ENCODE measurements at regions not wholly inside any gene's neighbourhood (a gene's known extent, or its start where the extent isn't known, plus 50 kb on each side); places are given as distances from the start of the nearest gene placed in this dataset.
A peak's percentile ranks its signal among the peaks of the same experiment; 100 is the strongest.

- peak; percentile 48 for DNase-seq
Measured at GRCh38 chr6:134520181-134521115, 202.5 kb upstream of the SGK1 start.

GRCh38 chr6:134519465-134519864, 201.6 kb upstream of the SGK1 start:
- DNase-seq: peak; percentile 57

DNA sequence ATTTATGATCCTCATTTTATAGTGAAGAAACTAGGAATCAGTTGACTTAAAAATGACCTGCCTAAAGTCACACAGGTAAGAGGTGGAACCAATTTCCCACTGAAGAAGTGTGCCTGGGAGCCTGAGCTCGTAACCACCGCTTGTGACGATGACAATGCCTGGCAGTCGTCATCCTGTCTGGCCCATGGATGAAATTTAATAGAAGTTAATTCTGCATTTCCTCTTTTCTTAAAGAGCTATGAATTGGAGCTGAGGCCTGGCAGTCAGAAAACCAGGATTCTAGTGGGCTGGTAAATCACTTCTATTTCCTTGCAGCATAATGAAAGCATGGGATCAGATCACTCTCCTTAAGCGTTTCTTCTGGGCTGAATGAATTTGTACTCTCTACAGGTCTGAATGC, 200.0 kb upstream of the SGK1 start:
- DNase-seq: peak; percentile 40

GRCh38 chr6:134517145-134517658, 199.3 kb upstream of the SGK1 start:
- peak; percentile 85 for DNase-seq

DNA sequence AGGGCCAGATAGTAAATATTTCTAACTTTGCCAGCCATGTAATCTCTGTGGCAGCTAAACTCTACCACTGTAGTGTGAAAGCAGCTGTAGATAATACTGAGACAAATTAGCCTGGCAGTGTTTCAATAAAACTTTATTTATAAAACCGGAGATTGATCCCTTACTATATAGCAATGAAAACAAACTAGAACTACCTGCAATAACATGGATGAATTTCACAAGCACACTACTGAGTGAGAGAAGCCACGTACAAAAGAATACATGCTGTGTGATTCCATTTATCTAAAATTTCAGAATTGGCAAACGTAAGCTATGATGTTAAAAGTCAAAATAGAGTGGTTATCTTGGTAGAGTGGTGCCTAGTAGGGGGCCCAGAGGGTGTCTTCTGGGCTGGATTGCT, 198.7 kb upstream of the SGK1 start:
- DNase-seq: no peak

- no peak for DNase-seq
Measured at GRCh38 chr6:134515986-134516385, 198.1 kb upstream of the SGK1 start.

DNA sequence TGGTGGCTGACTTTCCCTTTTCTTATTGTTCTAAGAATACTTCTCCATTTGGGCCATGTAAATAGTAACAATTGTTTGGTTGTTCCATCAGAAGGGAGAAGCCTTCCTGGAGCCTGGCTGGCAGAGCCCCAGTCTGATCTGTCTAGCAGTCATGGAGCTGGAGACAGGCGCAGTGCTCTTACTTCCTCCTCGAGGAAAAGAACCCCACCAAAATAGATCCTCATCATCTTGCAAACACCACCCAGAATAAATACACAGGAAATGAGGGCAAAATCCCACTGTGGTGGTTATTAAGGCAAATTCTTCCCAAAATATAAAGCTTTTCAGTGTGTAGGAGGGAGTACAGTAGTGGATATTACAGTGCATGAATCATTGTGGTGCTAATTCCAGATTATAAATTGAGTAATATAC, 195.1 kb upstream of the SGK1 start:
- DNase-seq: peak; percentile 47

GRCh38 chr6:134511984-134512683, 194.2 kb upstream of the SGK1 start:
- DNase-seq: no peak

DNA sequence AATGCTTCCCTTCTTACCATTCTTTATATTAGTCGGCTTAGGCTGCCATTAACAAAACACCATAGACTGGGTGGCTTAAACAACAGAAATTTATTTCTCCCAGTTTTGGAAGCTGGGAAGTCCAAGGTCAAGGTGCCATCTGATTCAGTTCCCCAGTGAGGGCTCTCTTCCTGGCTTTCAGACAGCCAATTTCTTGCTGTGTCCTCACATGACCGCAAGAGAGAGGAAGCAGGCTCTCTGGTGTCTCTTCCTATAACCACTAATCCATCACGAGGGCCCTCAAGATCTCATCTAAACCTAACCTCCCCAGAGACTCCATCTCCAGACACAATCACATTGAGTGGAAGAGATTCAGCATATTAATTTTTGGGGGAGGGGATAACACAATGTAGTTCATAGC, 193.0 kb upstream of the SGK1 start:
- DNase-seq: no peak

DNA sequence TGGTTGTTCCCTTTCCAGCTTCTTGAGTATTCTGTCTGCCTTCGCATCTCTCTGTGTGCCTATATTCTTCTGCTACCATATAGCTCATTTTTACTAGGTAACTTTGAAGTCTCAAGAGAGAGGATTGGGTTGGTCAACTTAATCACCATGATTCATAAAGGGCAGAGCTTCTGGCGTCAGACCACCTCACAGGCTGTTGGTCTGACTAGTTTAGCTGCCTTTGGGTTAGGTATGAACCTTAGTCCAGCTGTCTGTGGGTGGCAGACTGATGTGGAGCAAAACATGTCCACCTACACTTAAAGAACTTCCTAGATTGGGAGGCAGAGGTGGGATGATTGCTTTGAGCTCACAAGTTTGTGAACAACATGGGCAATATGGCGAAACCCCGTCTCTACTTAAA, 192.2 kb upstream of the SGK1 start:
- DNase-seq: no peak

GRCh38 chr6:134508862-134509498, 191.1 kb upstream of the SGK1 start:
- no peak for DNase-seq

DNA sequence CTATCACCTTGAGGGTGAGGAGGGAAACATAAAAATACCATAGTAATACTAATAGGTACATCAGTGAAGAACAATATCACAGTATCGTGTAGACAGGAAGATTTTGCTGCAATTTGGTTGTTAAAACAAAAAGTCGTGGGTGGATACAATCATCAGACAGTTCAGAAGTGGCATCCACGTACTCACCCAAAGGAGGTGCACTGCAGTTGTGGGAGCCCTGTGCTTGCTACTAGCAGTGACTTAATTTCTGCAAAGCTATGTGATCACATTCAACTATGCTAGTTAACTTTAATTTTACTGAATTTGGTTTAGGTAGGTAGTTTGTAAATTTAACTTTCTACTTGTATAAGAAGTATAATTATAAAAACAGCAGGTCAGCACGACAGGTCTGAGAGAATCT, 188.2 kb upstream of the SGK1 start:
- no peak for DNase-seq

- no peak for DNase-seq
Measured at GRCh38 chr6:134503585-134504281, 185.8 kb upstream of the SGK1 start.

- no peak for DNase-seq
Measured at GRCh38 chr6:134502614-134503549, 185.0 kb upstream of the SGK1 start.

- no peak for DNase-seq
Measured at GRCh38 chr6:134495890-134496248, 178.0 kb upstream of the SGK1 start.

DNA sequence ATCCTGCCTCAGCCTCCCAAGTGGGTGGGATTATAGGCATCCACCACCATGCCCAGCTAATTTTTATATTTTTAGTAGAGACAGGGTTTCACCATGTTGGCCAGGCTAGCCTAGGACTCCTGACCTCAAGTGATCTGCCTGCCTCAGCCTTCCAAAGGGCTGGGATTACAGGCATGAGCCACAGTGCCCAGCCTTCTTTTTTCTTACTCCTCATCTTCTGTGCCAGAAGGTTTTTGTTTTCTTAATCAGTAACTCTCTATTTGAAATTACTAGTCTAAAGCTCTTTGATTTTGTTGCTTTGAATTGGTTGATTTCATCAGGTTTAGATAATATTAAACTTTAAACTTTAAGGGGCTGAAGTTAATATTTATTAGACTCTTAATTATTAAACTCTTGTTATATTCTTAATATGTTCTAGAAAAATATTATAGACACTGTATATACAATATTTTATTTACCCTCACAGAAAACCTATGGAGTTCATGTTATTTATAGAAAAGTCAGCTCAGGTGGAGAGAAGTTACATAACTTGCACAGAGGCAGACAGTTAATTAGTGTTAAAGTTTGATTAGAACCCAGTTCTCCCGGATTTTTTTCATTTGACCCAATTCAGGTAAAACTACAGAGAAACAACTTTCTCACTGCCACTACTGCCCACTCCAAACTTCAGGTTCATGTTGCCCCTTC, 177.4 kb upstream of the SGK1 start:
- no peak for DNase-seq

DNA sequence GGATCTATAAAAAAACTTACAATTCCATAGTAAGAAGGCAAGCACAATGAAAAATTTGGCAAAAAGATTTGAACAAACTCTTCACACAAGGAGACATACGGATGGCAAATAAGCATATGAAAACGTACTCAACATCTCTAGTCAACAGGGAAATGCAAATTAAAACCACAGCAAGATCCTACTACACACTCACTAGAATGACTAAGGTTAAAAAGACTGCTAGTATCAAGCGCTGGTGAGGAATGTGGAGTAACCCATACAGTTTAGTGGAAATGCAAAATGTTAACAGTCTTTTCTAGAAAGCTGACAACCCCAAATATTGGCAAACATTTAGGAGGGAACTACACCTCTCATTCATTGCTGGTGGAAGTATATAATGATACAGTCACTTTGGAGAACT, 175.9 kb upstream of the SGK1 start:
- DNase-seq: no peak

GRCh38 chr6:134491477-134491876, 173.6 kb upstream of the SGK1 start:
- no peak for DNase-seq

DNA sequence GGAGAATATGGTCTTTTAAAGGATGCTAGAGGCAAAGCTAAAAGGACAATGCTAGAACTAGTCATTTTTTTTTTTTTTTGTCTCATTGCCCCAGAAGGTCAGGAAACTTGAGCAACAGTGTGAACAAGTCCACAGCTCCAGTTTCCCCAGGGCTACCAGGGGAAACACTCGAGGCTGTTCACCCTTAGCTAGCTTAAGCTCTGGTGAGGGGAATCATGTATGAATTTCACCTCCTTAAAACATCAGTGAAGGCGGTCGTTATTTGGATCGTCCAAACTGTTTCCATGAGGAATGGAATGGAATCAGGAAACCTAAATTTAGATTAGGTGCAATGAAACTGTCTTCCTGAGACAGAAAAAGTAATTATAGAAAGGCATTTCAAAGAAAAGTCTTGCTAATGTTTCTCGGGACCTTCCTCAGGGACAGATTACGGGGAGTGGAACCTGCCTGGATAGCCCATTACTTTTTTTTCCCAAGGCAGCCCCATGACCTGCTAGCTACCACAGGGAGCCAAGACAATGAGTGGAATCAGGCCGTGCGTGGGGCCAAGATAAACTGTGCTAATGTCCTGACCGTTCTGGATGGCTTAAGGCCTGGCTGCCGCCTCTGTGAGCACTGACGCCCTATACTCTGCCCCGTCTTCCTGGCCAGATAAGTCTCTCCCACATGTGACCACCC, 164.8 kb upstream of the SGK1 start:
- peak; percentile 28 for DNase-seq

- DNase-seq: no peak
Measured at GRCh38 chr6:134481966-134482365, 164.1 kb upstream of the SGK1 start.

DNA sequence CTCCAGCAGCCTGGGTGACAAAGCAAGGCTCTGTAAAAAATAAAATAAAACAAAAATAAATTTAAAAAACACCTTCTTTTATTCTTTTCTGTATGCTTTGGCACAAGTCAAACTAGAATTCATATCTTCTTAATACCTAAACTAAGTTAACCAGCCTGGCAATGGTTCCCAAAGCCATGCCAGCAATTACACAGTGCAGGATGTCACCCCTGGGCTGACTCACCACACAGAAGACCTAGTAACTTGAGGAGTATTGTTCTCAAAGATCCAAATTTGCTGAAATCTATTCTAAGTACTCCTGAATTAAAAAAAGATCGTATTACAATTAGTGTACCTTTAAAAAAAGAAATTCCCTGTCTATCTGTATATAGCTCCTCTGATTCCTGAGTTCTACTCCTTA, 162.7 kb upstream of the SGK1 start:
- no peak for DNase-seq

Measured in femur (tissue), 1 donor.